ENCODE measurements at regions not wholly inside any gene's neighbourhood (a gene's known extent, or its start where the extent isn't known, plus 50 kb on each side); places are given as distances from the start of the nearest gene placed in this dataset.
"Not testable (repeated sequence)": the region's sequence is repeated elsewhere in the genome, so short reads cannot be mapped to it uniquely, and the experiment has no call there.

DNA sequence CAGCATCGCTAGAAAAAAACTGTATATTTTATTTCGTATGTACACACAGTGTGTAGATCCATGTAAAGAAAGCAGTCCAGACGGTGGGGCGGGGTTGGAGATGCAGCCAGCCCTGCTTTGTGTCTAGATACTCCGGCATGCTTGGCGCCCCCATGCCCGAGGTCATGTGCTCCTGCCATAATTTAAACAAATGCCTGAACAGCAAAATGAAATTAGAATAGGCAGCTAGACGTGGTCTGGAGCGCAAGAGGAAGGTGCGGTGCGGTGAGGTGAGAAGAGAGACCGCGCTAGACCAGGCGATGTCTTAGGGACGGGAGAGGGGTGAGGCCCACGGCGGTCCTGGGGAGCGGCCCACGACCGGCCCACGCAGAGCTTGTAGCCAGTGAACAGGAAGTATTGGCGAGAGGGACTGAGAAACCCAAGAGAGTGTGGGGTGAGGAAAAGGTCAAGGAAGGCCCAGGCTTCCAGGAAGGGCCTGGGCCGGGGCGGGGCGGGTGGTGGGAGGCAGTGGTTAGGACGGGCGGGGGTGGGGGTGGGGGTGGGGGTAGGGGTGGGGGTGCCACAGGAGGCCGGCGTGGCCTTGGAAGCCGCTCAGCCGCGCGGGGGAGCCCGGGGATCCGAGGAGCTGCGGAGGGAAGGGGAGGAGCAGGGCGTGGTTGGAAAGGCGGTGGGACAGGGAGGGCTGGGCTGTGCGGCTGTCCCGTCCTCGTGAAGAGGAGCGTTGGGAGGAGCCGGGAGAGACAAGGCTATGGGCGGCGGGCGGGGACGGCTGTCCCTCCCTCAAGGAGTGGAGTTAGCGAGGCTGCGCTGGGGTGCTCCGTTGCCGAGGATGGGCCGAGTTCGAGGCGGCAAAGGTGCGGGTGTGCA, 254.7 kb upstream of the SGCG start:
- intact Hi-C loops (cut with micrococcal nuclease; ENCODE audit: unreplicated experiment): no loop called here
- no peak for DNase-seq
- Histone ChIP-seq H2AFZ (no peak overlapping the region), H4K20me1 (ENCODE audit: insufficient read depth) (no peaks in the 10 kb centered on the region), H3K27me3 (ENCODE audit: insufficient read depth, low read depth) (no peaks in the 10 kb centered on the region; the same call in 1 of the 2 replicates), H3K27ac (no peak overlapping the region), H3K9me2 (ENCODE audit: insufficient read depth) (no peaks in the 10 kb centered on the region), H3K4me3 (no peak overlapping the region), H3K9me3 (ENCODE audit: insufficient read depth, low read depth) (no peaks in the 10 kb centered on the region), H3K36me3 (ENCODE audit: low read depth) (no peaks in the 10 kb centered on the region), H3K4me2 (no peak overlapping the region), H3K79me2 (ENCODE audit: low read depth) (no peaks in the 10 kb centered on the region), H3F3A (ENCODE audit: insufficient read depth, low read depth) (no peaks in the 10 kb centered on the region), H3K4me1 (replicated peaks; ENCODE audit: insufficient read depth) (no peaks in the 10 kb centered on the region)
- TF ChIP-seq, protein P1, sequence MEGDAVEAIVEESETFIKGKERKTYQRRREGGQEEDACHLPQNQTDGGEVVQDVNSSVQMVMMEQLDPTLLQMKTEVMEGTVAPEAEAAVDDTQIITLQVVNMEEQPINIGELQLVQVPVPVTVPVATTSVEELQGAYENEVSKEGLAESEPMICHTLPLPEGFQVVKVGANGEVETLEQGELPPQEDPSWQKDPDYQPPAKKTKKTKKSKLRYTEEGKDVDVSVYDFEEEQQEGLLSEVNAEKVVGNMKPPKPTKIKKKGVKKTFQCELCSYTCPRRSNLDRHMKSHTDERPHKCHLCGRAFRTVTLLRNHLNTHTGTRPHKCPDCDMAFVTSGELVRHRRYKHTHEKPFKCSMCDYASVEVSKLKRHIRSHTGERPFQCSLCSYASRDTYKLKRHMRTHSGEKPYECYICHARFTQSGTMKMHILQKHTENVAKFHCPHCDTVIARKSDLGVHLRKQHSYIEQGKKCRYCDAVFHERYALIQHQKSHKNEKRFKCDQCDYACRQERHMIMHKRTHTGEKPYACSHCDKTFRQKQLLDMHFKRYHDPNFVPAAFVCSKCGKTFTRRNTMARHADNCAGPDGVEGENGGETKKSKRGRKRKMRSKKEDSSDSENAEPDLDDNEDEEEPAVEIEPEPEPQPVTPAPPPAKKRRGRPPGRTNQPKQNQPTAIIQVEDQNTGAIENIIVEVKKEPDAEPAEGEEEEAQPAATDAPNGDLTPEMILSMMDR (conservative IDR thresholded peaks at IDR 0.05): no peak
- TF ChIP-seq EZH2 (IDR thresholded peaks at IDR 0.05; ENCODE audit: low read depth): no peak
- CTCF ChIA-PET: no interaction called here
- no TSS peak for BruUV-seq (replicated peaks)
- POLR2A ChIA-PET (ENCODE audit: unreplicated experiment): no interaction called here

- no peaks in the 10 kb centered on the region for H3F3A ChIP-seq (ENCODE audit: insufficient read depth, low read depth)
- H3K4me2 ChIP-seq: no peak overlapping the region
- no peaks in the 10 kb centered on the region; the same call in 1 of the 2 replicates for H3K27me3 ChIP-seq (ENCODE audit: insufficient read depth, low read depth)
- no peak overlapping the region for H3K27ac ChIP-seq
- TF ChIP-seq, protein P1 (conservative IDR thresholded peaks at IDR 0.05): no peak
- no peak for TF ChIP-seq EZH2 (IDR thresholded peaks at IDR 0.05; ENCODE audit: low read depth)
- H3K9me3 ChIP-seq (ENCODE audit: insufficient read depth, low read depth): no peaks in the 10 kb centered on the region
- no peaks in the 10 kb centered on the region for H3K79me2 ChIP-seq (ENCODE audit: low read depth)
- no TSS peak for BruUV-seq (replicated peaks)
- POLR2A ChIA-PET (ENCODE audit: unreplicated experiment): no interaction called here
- no peak overlapping the region for H3K4me3 ChIP-seq
- no peak for DNase-seq
- intact Hi-C loops (cut with micrococcal nuclease; ENCODE audit: unreplicated experiment): no loop called here
- H2AFZ ChIP-seq: no peak overlapping the region
- H3K36me3 ChIP-seq (ENCODE audit: low read depth): no peaks in the 10 kb centered on the region
- H3K4me1 ChIP-seq (replicated peaks; ENCODE audit: insufficient read depth): no peaks in the 10 kb centered on the region
- no peaks in the 10 kb centered on the region for H3K9me2 ChIP-seq (ENCODE audit: insufficient read depth)
- H4K20me1 ChIP-seq (ENCODE audit: insufficient read depth): no peaks in the 10 kb centered on the region
- CTCF ChIA-PET: no interaction called here
These were observed 253.9 kb upstream of the SGCG start for GRCh38 chr13:22926748-22927400.

DNA sequence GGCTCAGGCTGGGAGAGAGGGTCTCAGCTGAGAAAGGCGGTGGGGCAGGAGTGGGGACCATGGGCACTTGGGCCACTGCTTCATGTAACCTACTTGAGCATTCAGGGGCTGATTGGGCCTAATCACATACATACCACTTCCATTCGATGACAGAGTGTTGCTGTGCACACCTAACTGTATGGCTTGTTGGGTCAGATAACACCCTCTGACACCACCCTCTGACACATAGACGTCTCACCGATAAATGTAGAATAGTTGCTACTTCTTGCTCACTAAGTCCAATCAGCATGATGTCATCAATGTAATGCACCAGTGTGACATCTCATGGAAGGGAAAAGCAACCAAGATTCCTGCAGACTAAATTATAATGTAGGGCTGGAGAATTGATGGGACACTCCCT, 252.9 kb upstream of the SGCG start:
- CTCF ChIA-PET; H3K4me2 ChIP-seq; H3K9me2 ChIP-seq (ENCODE audit: insufficient read depth); H2AFZ ChIP-seq; H3K27ac ChIP-seq; H3K4me1 ChIP-seq (replicated peaks; ENCODE audit: insufficient read depth); H4K20me1 ChIP-seq (ENCODE audit: insufficient read depth); DNase-seq; H3K9me3 ChIP-seq (ENCODE audit: insufficient read depth, low read depth); BruUV-seq (replicated peaks); H3K36me3 ChIP-seq (ENCODE audit: low read depth); H3K27me3 ChIP-seq (ENCODE audit: insufficient read depth, low read depth); POLR2A ChIA-PET (ENCODE audit: unreplicated experiment); H3K4me3 ChIP-seq; H3K79me2 ChIP-seq (ENCODE audit: low read depth); H3F3A ChIP-seq (ENCODE audit: insufficient read depth, low read depth); intact Hi-C loops (cut with micrococcal nuclease; ENCODE audit: unreplicated experiment): not testable (repeated sequence)
